Fibroblast of the aortic adventitia (primary cell): ENCODE measurements at regions not wholly inside any gene's neighbourhood (a gene's known extent, or its start where the extent isn't known, plus 50 kb on each side); places are given as distances from the start of the nearest gene placed in this dataset.
"Not testable (repeated sequence)": the region's sequence is repeated elsewhere in the genome, so short reads cannot be mapped to it uniquely, and the experiment has no call there.

Source experiments
- DNase-seq: peaks from one replicate; pipeline ENCODE4 v3.0.0-alpha.2; 2010; ENCODE audit warnings: low read depth
- H3K4me3 ChIP-seq: 2 replicates; pipeline ENCODE4 v1.5.1; 2011; ENCODE audit warnings: low read depth, mild to moderate bottlenecking, control low read depth, low read length, moderate library complexity
- CTCF ChIP-seq: IDR thresholded peaks from 2 replicates; pipeline ENCODE4 v1.5.1; 2011; ENCODE audit warnings: mild to moderate bottlenecking, low read length, control low read depth, inconsistent platforms; ENCODE audit not compliant: insufficient read depth

- no peak for TF ChIP-seq CTCF
- H3K4me3 ChIP-seq, result no peak overlapping the region
- peak; percentile 35 for DNase-seq
Observed at GRCh38 chr14:89673512-89674225, 256.6 kb upstream of the FOXN3 start.

- no peak for TF ChIP-seq CTCF
- H3K4me3 ChIP-seq, result no peak overlapping the region
- DNase-seq, result peak; percentile 16
Observed at GRCh38 chr14:89672636-89673511, 255.8 kb upstream of the FOXN3 start.

- no peak for DNase-seq
- TF ChIP-seq CTCF, result no peak
- no peak overlapping the region for H3K4me3 ChIP-seq
Observed at GRCh38 chr14:89669193-89669592, 252.2 kb upstream of the FOXN3 start.

GRCh38 chr14:89667983-89668382 lies 250.9 kb upstream of the FOXN3 start:
- TF ChIP-seq CTCF, result no peak
- H3K4me3 ChIP-seq, result no peak overlapping the region
- DNase-seq, result peak; percentile 37

- H3K4me3 ChIP-seq, DNase-seq: not testable (repeated sequence)
Observed at GRCh38 chr14:89665300-89666081, 248.5 kb upstream of the FOXN3 start.

GRCh38 chr14:89661392-89661791 lies 244.4 kb upstream of the FOXN3 start:
- TF ChIP-seq CTCF, result no peak
- no peak for DNase-seq
- no peak overlapping the region for H3K4me3 ChIP-seq

GRCh38 chr14:89660625-89661233 lies 243.7 kb upstream of the FOXN3 start:
- DNase-seq, H3K4me3 ChIP-seq: not testable (repeated sequence)
